CD4-positive, alpha-beta T cell treated with Interleukin-6 for 4 hours (primary cell): ENCODE measurements at regions not wholly inside any gene's neighbourhood (a gene's known extent, or its start where the extent isn't known, plus 50 kb on each side); places are given as distances from the start of the nearest gene placed in this dataset.

ENCODE experiments used
- DNase-seq: peaks from one replicate; pipeline ENCODE4 v3.0.0-alpha.2; 2020; ENCODE audit warnings: mixed read lengths

DNA sequence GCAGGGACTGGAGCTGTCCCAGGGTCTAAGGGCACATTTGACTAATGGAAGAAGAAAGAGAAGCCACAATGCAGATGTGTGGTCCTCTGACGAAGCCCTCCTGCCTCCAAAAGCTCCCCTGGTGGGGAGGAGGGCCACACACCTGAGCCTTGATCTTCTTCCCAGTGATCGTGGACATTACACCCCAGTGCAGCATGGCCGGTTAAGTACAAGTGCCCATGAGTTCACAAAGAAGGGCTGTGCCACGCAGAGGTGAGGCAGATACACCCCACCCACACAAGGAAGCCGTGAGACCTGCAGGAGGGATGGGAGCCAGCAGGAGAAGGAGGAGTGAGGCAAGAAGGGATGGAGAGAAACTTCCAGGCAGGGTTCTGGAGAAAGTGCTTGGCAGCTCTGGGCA, 199.0 kb upstream of the MVB12B start:
- no peak for DNase-seq

DNA sequence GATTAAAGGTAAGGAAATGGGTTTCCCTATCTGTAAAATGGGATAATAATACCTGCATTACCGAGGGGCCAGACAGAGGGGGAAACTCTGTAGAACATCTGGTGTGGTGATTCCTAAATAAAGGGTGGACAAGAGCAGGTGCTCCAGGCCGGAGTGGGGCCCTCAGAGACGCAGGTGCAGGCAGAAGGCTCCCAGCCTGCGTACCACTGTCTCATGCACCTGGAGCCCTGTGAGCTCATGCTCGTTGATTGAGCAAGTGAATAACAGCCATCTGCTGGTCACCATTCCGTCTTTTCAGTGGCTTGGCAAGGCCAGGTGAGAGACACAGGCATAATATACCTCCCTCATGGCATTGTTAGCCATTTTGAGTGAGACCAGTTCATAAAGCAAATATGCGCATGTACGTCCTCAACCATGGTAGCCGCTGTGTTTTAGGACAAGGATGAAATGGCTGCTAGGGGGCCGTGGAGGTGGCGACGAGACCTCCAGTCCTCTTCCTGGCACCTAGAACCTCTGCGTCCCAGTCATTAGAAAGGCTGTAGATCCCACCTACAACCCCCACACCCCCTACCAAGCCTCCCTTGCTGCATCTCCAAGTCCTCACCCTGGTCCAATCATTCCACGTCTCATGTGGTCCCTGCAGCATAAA, 198.0 kb upstream of the MVB12B start:
- DNase-seq, result no peak

DNA sequence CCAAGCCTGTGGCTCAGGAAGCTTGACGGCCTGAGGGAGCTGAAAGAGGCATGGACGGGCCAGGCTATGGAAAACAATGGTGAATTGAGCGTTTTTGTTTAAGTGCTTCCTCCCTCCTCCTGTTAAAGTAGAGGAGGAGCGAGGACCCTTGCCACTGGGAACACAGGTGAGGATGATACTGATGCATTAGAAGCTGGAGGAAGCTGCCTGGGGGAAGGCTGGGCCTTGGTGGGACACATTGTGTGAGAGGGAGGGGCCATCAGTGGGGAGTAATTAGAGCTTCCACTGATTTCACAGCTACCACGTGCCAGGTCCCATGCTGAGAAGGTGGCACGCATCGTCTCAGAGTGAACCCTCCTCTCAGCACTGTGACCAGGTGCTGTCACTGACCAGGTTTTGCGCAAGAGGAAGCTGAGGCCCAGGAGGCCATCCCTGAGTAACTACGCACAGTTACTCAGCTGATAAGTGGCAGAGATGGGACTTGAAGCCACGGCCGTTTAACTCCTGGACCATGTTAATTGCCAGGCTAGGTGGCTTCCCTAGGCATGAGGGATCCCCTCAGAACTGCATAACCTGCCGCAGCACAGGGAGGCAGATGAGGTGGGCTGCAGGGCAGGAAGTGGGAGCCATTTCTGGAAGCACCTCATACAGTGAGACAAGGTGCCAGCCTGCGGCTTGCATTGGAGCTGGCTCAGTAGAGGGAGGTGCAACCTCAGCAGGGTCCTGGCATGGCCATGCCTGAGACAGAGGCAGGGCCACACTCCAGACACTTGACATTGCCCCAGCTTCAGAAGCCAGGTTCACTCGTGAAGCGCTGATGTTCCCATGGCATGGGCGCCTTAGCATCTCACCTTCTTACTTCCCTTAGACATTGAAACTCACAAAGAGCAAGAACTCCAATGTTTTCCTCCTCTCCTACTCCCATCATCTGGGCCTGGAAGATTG, 195.3 kb upstream of the MVB12B start:
- no peak for DNase-seq

DNA sequence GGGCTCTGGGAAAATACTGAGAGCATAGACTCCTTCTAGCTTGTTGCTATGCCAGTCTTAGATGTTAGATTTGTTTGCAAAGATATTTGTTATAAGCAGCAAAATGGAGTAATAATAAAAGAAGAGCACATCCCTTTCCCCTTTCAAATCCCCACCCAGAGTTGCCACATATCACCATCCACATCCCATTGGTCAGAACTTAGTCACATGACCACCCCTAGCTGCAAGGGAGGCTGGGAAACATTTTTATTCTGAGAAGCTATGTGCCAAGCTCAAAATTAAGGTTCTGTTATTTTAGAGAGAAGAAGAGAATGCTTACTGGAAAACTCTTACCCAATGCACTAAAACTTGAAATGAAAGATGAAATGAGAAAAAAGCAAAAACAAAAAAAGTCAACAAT, 193.9 kb upstream of the MVB12B start:
- DNase-seq, result no peak

DNA sequence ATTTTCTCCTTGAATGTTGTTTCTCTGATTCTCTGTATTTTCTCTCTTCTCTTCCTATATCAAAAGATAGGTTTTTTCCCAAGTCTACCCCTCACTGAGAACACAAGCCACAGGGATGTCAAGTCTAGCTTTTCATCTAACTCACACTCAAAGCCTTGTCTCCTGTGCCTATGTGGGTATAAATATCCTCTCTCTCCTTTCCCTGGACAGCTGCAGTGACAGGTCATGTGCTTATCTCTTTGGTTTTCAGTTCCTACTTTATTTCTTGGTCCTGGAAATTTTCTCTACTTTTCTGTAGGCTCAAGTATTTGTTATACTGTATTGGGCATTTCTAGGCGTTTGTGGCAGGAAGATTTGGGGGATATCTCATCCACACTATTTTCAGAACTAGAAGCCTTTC, 182.4 kb upstream of the MVB12B start:
- no peak for DNase-seq

DNA sequence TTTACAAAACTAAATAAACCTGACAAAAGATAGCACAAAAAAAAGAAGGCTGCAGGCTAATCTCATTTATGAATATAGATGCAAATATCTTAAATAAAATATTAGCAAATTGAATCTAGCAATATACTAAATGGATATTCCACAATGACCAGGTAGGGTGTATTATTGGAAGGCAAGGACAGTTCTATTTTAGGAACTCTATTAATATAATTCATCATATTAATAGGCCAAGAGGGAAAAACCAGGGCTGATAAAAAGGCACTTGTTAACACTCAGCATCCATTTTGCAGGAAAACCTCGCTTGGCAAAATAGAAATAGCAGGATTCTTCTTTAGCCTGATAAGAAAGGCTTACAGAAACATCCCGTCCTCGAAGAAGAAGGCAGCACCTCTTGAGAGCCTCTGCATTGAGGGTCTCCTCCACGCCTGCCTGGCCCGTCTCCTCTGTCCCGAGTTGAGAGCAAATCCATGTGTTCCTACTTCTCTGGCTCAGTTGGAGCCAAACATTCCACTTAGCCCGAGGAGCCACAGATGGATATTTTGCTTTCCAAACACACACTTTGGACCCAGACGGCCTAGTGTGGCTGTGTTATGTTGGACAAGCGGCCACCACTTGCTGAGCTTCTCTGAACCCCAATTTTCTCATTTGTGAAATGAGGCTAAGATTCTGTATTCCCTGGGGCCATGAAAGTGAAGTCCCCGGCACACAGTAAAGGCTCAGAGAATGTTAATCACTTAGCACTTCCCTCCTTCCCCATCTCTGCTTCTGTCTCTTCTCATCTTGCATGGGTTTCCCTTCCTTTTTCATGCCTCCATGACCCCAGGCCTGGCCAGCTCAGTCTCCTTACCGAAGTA, 181.8 kb upstream of the MVB12B start:
- DNase-seq, result no peak

DNA sequence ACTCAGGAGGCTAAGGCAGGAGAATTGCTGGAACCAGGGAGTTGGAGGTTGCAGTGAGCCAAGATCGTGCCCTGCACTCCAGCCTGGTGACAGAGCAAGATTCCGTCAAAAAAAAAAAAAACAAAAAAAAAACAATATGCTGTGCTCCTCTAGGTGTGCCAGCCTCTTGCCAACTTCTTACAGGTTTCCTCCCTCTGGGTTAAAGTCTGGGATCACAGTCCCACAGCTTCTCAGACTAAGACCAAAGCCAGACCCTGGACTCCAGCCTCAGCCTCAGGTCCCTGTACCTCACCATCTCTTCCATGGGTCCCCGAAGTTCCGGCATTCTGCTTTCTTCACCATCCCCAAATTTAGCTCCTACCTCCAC, 180.8 kb upstream of the MVB12B start:
- DNase-seq, result no peak

DNA sequence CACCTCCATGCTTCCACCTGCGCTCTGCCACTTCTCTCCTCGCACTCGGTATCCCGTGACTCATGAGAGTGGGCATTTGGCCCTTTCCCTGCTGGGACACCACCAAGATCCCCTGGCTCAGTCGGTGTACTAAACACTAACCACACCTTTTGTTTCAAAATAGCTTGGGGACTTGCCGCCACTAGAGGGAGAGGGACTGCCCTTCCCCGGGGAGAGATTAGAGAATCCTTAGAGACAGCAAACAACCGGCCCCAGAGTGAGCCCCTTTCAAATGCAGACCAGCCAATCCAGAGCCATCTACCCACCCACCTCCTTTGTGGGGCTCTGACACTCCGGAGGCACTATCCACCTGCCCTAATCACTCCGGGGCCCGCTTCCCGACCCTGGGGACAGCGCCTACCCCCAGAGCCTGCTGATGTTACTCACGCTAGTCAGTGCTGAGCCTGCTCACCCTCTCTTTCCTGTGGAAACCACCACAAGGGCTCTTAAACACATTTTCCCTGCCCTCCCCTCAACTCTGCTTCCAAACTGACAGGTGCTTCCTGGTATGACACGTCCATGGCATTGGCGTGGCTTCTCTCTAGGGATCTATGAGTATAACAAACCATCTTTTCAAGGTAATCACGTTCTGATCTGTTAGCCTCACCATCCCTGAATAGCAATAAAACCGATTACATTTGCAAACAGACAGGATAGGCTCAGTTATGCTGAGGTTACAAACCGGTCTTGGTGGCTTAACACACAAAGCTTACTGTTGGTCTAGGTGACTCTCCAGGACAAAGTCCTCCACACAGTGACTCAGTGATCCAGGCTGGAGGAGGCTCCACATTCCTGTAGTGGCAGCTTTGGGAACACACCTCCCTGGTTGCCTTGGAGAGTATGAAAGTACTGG, 180.1 kb upstream of the MVB12B start:
- DNase-seq, result no peak

DNA sequence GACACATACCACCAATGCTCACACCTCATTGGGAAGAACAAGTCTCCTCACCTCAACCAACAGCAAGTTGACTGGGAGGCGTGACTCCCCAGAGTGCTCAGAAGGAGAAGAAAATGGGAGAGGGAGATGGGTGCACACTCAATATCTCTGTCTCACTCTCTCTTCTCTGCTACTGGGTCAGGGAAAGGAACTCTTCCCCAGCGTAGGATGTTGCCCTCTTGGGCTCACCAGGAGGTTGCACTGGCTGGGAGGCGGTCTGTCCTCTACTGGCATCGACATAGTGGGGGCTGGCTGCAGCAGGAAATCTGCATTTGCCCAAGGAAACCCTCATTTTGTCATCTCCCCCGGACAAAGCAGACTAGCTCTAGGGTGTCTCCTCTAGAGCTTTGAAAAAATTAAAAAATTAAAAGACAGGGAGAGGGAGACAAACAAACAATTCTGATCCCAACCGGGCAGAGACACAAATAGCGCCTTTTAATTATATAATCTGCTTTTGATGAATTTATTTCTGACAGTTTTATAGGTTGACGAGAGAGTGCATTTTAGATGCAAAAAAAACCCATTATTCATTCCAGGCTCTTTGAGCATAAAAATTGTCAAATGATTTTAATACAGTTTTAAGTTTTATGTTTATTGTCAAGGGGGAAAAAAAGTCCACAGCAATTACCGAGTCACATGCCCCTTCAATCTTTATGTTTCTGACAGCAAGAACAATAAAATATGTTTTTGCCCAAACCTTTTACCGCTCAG, 179.3 kb upstream of the MVB12B start:
- no peak for DNase-seq

DNA sequence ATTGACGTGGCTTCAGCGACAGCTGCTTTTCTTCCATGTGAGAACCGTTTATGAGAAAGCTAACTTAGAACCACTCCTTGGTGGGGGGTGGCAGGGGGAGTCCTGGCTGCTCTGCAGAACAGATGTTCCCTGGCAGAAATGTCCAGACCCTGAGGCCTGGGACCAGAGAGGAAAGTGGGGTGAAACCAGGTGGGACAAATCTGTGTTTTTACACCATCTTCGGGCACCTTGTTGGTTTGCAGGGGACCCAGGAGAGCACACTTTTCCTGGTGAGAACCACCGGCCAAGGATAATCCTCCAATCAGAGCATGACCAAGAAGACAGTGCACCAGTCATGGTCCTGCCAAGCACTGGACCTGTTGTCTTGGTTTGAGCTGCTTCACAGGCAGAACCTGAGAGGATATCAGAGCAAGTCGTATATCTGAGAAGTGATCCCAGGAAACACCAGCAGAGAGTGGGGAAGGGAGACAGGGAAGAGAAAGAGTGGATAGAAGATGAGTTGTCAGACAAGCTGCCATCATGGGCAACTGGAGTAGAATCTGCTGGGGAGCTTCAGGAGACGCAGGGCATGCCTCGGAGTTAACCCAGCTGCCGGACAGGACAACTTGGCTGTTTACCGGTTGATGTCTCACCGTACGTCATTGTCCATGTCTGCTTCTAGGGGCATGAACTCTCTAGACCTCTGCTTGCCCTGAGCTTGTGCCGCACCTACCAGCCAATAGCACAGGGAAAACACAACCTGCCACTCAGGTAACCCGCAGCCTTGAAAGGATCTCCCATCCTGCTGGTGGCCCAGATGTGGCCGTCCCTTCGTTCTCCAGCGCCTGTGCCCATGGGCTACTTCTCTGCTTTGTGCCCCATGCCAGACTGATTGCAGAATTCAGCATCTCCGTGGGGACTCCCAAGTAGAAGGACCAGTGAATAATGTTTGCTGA, 178.4 kb upstream of the MVB12B start:
- DNase-seq, result no peak

DNA sequence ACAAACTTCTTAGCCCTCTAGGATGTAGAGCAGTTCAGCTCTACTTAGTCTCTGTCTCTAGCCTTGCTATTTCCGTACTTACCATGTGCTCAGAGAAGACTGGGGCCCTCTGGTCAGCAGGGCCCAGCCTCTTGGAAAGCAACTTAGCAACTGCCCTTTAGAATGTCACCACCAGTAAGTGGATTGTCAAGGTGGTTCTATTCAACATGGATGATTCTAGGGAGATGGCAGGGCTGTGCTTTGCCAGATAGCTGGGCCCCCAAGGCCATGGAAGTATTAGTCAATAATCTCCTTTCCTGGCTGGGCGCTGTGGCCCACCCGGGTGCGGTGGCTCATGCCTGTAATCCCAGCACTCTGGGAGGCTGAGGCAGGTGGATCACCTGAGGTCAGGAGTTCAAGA, 177.6 kb upstream of the MVB12B start:
- DNase-seq, result no peak

DNA sequence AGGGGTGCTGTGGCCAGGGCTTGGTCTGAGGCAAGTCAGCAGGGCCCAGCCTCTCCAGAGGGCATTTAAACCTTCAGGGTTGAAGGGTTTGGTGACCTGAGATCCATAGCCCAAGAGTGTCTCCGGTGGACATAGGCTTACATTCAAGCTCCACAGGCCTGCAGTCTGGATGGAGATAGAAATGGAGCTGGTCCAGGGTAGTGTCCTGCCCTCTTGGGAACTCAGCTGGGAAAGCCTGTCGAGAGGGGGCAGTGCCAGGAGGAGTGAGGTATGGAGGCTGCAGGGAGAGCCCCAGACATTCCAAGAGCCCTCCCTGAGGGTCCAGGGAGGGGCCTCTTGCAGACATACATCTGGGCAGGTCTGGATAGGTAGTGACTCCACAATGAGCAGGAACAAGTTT, 177.0 kb upstream of the MVB12B start:
- DNase-seq, result no peak

DNA sequence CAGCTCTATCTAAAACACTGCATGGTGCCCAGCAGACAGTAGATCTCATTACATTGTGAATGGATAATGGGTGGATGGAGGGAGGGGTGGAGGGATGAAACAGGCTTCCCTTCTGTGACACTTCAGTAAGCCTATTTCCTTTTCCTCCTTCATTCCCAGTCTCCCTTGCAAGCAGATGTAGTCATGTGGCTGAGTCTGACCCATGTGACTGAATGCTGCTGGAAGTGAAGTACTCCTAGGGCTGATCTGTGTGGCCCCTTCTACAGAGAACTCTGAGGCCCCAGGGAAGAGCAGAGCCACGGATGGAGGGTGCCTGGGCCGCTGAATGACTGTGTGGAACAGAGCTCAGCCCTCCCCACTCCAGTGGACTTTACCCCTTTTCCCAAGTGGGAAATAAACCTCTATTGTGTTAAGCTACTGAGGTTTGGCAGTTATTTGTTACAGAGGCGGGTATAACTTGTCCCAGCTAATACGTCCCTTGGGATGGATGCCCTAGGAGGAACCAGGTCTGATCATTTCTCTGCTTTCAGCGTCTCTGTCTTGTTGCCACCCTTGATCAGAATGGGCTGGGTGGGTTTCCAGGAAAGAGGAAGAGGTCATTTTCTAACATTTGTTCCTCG, 176.1 kb upstream of the MVB12B start:
- DNase-seq, result no peak

DNA sequence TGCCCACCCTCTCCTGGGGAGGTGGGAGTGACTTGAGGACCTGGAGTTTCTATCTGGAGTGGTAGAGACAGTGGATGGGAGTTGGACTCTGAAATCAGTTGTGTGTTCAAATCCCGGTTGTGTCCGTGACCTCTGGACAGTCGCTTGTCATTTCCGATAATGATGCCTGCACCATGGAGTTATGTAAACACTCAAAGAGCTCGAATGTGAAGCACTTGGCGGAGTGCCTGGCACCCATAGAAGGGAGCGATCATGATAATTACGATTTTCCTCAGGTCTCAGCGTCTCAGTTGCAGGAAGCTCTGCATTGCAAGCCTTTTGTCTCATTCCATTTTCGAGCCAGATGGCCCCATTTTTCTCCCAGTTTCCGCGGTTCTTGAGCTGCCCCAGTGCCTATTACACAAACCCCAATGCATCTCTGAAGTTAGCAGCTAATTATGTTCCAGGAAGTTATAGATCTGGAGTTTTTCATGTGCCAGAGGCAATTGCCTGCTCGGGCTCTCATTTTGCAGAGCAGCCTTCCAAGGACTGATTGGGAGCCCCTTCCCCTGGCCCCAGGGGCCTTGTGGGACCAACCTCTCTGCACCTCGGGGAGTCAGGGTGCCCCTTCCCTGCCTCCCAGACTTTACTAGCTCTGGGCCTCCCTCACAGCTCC, 175.5 kb upstream of the MVB12B start:
- no peak for DNase-seq

DNA sequence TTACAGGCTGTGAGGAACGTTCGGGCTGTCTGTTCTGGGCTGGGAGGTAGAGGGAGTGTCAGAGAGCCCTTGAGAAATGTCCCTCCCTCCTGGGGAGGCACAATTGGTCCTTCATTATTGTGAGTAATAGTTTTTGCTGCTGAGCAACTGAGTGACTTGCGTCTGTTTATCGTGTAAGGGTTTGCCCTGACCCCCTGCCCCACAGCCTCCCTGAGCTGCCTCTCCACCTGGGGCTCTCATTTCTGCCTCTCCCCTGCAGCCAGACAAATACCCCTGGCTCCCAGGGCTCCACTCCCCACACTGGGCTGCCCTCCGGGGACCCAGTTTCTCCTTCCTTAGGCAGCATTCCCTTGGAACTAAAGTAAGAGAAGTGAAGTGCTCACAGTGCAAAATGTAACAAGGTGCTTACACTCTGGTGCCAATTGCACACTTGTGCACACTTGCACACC, 174.9 kb upstream of the MVB12B start:
- DNase-seq, result no peak

DNA sequence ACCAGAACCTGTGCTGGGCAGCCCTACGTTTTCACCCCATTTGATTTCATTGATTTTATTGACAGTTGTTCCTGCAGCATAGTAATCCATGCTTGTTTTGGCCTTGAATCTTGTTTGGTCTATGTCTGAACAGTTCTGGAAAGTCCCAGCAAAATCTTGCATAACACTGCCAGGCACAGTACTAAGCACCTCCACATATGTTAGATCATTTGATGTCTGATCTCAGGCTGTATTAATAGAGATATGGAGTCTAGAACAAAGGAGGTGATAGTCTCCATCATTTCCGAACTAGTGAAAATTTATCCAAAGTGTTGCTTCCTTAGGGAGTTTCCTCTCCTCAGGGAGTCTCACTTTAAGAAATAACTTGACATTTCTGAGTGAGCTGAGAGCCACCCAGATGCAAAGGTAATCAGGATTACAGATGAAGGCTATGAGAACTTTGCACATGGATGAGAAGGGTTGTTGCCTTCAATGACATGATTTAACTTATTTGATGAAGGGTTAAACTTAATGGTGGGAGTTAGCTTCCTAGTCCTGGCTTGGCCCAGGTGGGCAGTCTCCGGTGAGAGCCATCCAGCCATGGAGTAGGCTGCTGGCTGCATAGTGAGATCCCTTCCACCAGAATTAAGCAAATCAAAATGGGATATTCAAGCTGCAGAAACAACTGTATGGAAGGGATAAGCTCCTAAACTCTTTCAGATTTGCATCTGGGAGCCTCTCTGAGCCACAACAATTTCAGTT, 173.8 kb upstream of the MVB12B start:
- no peak for DNase-seq

DNA sequence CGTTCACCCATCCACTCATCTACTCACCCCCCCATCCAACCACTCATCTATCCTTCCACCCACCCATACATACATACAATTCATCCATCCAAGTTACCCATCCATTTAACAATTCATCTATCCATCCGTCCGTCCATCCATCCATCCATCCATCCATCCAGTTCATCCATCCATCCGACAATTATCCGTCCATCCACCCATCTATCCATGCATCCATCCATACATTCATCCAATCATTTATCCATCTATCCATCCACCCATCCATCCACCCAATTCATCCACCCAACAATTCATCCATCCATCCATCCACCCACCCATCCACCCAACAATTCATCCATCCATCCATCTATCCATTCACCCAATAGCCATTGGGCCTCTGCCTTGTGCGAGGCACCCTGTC, 173.2 kb upstream of the MVB12B start:
- DNase-seq, result no peak

DNA sequence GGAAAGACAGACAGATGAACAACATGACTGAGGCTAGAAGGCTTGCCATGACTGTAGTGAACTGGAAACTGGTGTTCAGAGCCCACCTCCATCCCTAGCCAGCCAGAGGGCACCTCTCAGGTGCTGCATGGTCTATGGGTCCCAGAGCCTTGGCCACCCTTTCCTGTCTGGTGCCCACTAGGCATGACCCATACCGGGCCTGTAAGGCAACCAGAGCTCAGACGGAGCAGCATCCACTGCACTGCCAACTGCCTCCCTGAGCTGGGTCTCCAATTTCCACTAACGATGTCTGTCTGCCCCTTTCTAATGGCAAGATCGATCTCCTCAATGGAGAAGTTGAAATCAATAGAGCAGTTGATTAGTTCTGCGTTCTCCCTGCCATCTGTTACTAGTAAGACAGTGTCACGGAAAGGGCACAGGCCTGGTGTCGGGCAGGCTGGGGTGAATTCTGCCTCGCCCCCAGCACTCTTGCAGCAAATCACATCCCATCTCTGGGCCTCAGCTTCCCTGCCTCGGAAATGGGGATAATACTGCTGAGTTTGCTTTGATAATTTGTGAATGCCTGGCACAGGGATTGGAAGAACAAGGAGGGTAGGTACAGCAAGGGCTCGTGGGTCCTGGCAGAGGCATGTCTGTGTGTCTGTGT, 172.3 kb upstream of the MVB12B start:
- DNase-seq, result no peak
